ENCODE measurements at regions not wholly inside any gene's neighbourhood (a gene's known extent, or its start where the extent isn't known, plus 50 kb on each side); places are given as distances from the start of the nearest gene placed in this dataset.

GRCh38 chr13:79906345-79906744, 425.4 kb downstream of the NDFIP2 start:
- TF ChIP-seq ZNF274 (IDR thresholded peaks at IDR 0.05; ENCODE audit: low read depth, low read length) (no peak), SUZ12 (IDR thresholded peaks at IDR 0.05; ENCODE audit: extremely low read depth, insufficient read depth, insufficient read length) (no peak), YY1 (IDR thresholded peaks at IDR 0.05; ENCODE audit: insufficient read depth, insufficient read length) (no peak)
